WTC11 (cell line): ENCODE measurements at regions not wholly inside any gene's neighbourhood (a gene's known extent, or its start where the extent isn't known, plus 50 kb on each side); places are given as distances from the start of the nearest gene placed in this dataset.

Experiments used
- ATAC-seq: fragments of 200-7000 bp; cut with Tn5 transposase; 2 replicates; pipeline ENCODE4 v1.10.0; 2021; ENCODE audit warnings: mild to moderate bottlenecking, moderate library complexity
- CTCF ChIA-PET: fragments of 300-600 bp; sonication (Branson Sonifier 250); formaldehyde crosslinking; loops from one replicate; lab custom pipeline; 2021; ENCODE audit warnings: antibody characterized with exemption; lab: Charles Lee
- POLR2A ChIA-PET: fragments of 350-600 bp; sonication (Branson Sonifier 250); formaldehyde crosslinking; loops from one replicate; lab custom pipeline; 2021; ENCODE audit warnings: antibody characterized with exemption; lab: Charles Lee
- DNase-seq: peaks from one replicate; pipeline ENCODE4 v3.0.0; 2021; ENCODE audit warnings: low spot score
- H3K27ac Mint-ChIP-seq: 2 replicates; pipeline ENCODE4 v1.8.0; 2021; ENCODE audit warnings: mixed read lengths
- H3K27me3 Mint-ChIP-seq: 2 replicates; pipeline ENCODE4 v1.8.0; 2021; ENCODE audit warnings: low read depth, mild to moderate bottlenecking, moderate library complexity, mixed read lengths
- H3K36me3 Mint-ChIP-seq: 2 replicates; pipeline ENCODE4 v1.8.0; 2021; ENCODE audit warnings: mixed read lengths
- H3K4me1 Mint-ChIP-seq: 2 replicates; pipeline ENCODE4 v1.8.0; 2022; ENCODE audit warnings: mixed read lengths
- H3K4me3 Mint-ChIP-seq: 2 replicates; pipeline ENCODE4 v1.8.0; 2021; ENCODE audit warnings: mild to moderate bottlenecking, moderate library complexity, mixed read lengths
- H3K9me3 Mint-ChIP-seq: 2 replicates; pipeline ENCODE4 v1.8.0; 2021; ENCODE audit warnings: mixed read lengths
- CBFB ChIP-seq: sonication (generic); formaldehyde crosslinking; IDR thresholded peaks from 2 replicates; pipeline ENCODE4 v1.8.1; 2022; ENCODE audit warnings: mild to moderate bottlenecking, low read depth, missing genetic modification reagents
- ELF4 ChIP-seq: sonication (generic); formaldehyde crosslinking; IDR thresholded peaks from 2 replicates; pipeline ENCODE4 v1.8.1; 2022; ENCODE audit warnings: low read depth, mild to moderate bottlenecking, moderate library complexity, missing genetic modification reagents
- ESRRA ChIP-seq: sonication (generic); formaldehyde crosslinking; IDR thresholded peaks from 2 replicates; pipeline ENCODE4 v1.8.1; 2022; ENCODE audit warnings: mild to moderate bottlenecking, missing genetic modification reagents, borderline replicate concordance
- FOXJ3 ChIP-seq: sonication (generic); formaldehyde crosslinking; IDR thresholded peaks from 2 replicates; pipeline ENCODE4 v1.9.0; 2021; ENCODE audit warnings: missing genetic modification reagents, mild to moderate bottlenecking, borderline replicate concordance
- FOXK1 ChIP-seq: sonication (generic); formaldehyde crosslinking; IDR thresholded peaks from 2 replicates; pipeline ENCODE4 v1.8.0; 2022; ENCODE audit warnings: mild to moderate bottlenecking, moderate library complexity, missing genetic modification reagents
- GRHL2 ChIP-seq: fragments of 250-450 bp; sonication (Bioruptor Pico); IDR thresholded peaks from 2 replicates; pipeline ENCODE4 v1.8.0; 2022; ENCODE audit warnings: mild to moderate bottlenecking, moderate library complexity; ENCODE audit not compliant: insufficient replicate concordance, severe bottlenecking
- IRF2 ChIP-seq: sonication (generic); formaldehyde crosslinking; IDR thresholded peaks from 2 replicates; pipeline ENCODE4 v1.8.0; 2022; ENCODE audit warnings: low read depth, missing genetic modification reagents, borderline replicate concordance
- JAZF1 ChIP-seq: fragments of 250-450 bp; sonication (Bioruptor Pico); IDR thresholded peaks from 2 replicates; pipeline ENCODE4 v1.9.0; 2021; ENCODE audit warnings: moderate library complexity, mild to moderate bottlenecking, inconsistent platforms
- KAT7 ChIP-seq: sonication (generic); formaldehyde crosslinking; IDR thresholded peaks from 2 replicates; pipeline ENCODE4 v1.8.1; 2023; ENCODE audit warnings: missing genetic modification reagents, mild to moderate bottlenecking, borderline replicate concordance
- MXD4 ChIP-seq: fragments of 250-450 bp; sonication (Bioruptor Pico); IDR thresholded peaks from 2 replicates; pipeline ENCODE4 v1.8.0; 2021; ENCODE audit warnings: mild to moderate bottlenecking, moderate library complexity, borderline replicate concordance
- NR2C2 ChIP-seq: sonication (generic); formaldehyde crosslinking; IDR thresholded peaks from 2 replicates; pipeline ENCODE4 v1.8.0; 2022; ENCODE audit warnings: mild to moderate bottlenecking, missing genetic modification reagents
- RORB ChIP-seq: fragments of 250-450 bp; sonication (Bioruptor Pico); IDR thresholded peaks from 2 replicates; pipeline ENCODE4 v1.9.0; 2021; ENCODE audit warnings: mild to moderate bottlenecking
- SMAD3 ChIP-seq: sonication (generic); formaldehyde crosslinking; IDR thresholded peaks from 2 replicates; pipeline ENCODE4 v1.8.0; 2022; ENCODE audit warnings: missing genetic modification reagents, mild to moderate bottlenecking, borderline replicate concordance
- TEAD1 ChIP-seq: sonication (generic); formaldehyde crosslinking; IDR thresholded peaks from 2 replicates; pipeline ENCODE4 v1.8.0; 2022; ENCODE audit warnings: mild to moderate bottlenecking, missing genetic modification reagents
- TF ChIP-seq, protein P1 (sequence below): sonication (generic); formaldehyde crosslinking; IDR thresholded peaks from 2 replicates; pipeline ENCODE4 v1.8.1; 2023; ENCODE audit warnings: mild to moderate bottlenecking, missing genetic modification reagents, moderate library complexity
- TF ChIP-seq, protein P2 (sequence below): fragments of 200-600 bp; IDR thresholded peaks from 2 replicates; pipeline ENCODE4 v1.8.0; 2022; ENCODE audit warnings: antibody characterized with exemption
- TF ChIP-seq, protein P3 (sequence below): fragments of 250-450 bp; sonication (Bioruptor Pico); IDR thresholded peaks from 2 replicates; pipeline ENCODE4 v1.9.0; 2021; ENCODE audit warnings: mild to moderate bottlenecking, borderline replicate concordance
- TF ChIP-seq, protein P4 (sequence below): sonication (generic); formaldehyde crosslinking; IDR thresholded peaks from 2 replicates; pipeline ENCODE4 v1.8.1; 2023; ENCODE audit warnings: mild to moderate bottlenecking, missing genetic modification reagents, borderline replicate concordance

DNA sequence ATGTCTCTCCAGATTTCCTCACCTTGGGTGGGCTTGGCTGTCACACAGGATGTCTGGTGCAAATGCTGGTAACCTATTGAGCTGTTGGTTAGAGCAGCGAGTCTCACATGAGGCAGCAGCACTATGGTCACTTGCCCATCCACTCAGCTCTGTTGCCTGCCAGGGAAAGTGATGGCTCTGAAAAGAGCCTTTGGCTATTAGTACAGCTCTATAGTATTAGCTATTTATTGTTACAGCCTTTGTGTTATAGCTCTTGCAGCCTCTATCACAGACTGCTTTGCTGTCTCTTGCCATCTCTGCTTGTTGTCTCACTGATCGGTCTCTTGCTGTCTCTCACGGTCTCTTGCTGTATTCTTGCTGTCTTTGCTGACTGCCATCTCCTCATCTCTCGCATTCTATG is 114.3 kb downstream of the MFSD1 start (continued):
- TF ChIP-seq, protein P1, sequence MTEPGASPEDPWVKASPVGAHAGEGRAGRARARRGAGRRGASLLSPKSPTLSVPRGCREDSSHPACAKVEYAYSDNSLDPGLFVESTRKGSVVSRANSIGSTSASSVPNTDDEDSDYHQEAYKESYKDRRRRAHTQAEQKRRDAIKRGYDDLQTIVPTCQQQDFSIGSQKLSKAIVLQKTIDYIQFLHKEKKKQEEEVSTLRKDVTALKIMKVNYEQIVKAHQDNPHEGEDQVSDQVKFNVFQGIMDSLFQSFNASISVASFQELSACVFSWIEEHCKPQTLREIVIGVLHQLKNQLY: no peak
- no peak for TF ChIP-seq NR2C2 (CRISPR knock-in tag)
- TF ChIP-seq RORB (CRISPR knock-in tag): no peak
- TF ChIP-seq CBFB: no peak
- TF ChIP-seq, all 79 proteins: peak for 0

DNA sequence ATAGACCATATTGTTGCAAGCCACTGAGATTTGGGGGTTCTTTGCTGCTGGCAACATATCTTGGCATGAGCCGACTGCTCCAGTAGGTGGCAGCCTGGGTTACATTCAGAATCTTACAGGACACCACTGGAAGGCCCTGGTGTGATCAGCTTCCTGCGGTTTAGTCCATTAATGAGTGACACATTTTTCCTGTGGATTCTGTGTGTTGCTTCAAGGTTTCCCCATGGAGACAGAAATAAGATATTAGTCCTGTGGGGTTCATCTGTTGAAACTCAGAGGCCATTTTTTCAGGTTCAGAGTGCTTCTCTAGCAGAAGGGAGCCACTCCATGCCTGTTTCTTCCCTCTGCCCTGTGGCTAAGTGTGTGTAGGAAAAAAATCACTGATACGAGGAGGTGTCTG is 116.2 kb downstream of the MFSD1 start:
- POLR2A ChIA-PET: no interaction called here
- H3K4me3 Mint-ChIP-seq: no peak overlapping the region
- no peaks in the 10 kb centered on the region for H3K36me3 Mint-ChIP-seq
- H3K27me3 Mint-ChIP-seq: no peaks in the 10 kb centered on the region; the same call in 1 of the 2 replicates
- DNase-seq: peak; percentile 72
- H3K27ac Mint-ChIP-seq: no peak overlapping the region
- 0 out of 2 replicates have a peak, but pooled peaks cover 3% of the 10 kb centered on the region for H3K4me1 Mint-ChIP-seq
- CTCF ChIA-PET: interaction anchor here (0.8 to 1.9 kb wide), 4 partner anchors 55 to 212 kb away, joined by 3 to 4 read pairs (median 3); no protein-coding TSS in a partner anchor
- ATAC-seq: peak; percentile 99
- no peak for TF ChIP-seq KAT7 (CRISPR knock-in tag)
- TF ChIP-seq ESRRA (CRISPR knock-in tag): no peak
- TF ChIP-seq, protein P2, sequence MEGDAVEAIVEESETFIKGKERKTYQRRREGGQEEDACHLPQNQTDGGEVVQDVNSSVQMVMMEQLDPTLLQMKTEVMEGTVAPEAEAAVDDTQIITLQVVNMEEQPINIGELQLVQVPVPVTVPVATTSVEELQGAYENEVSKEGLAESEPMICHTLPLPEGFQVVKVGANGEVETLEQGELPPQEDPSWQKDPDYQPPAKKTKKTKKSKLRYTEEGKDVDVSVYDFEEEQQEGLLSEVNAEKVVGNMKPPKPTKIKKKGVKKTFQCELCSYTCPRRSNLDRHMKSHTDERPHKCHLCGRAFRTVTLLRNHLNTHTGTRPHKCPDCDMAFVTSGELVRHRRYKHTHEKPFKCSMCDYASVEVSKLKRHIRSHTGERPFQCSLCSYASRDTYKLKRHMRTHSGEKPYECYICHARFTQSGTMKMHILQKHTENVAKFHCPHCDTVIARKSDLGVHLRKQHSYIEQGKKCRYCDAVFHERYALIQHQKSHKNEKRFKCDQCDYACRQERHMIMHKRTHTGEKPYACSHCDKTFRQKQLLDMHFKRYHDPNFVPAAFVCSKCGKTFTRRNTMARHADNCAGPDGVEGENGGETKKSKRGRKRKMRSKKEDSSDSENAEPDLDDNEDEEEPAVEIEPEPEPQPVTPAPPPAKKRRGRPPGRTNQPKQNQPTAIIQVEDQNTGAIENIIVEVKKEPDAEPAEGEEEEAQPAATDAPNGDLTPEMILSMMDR: peak; percentile 56
- no peak for TF ChIP-seq GRHL2 (CRISPR knock-in tag)
- TF ChIP-seq FOXK1 (CRISPR knock-in tag): no peak
- TF ChIP-seq, all 79 proteins: peak for 1
- no peaks in the 10 kb centered on the region for H3K9me3 Mint-ChIP-seq

DNA sequence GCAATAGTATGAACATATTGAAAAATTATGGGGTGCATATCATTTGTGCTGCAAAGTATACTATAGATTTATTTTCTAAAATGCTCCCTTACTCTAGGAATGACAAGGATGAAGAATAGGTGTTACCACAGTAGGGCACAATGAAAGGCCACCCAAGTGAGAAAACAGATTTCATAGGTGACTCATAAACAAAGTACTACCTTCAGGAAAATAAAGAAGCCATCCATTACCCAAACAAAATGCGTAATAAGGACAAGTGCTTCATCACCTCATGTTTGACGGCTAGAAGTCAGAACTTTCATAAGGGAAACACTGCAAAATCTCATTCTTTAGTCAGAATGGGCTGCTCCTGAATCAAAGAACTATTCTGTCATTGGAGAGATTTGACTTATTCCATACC is 116.6 kb downstream of the MFSD1 start:
- TF ChIP-seq FOXJ3 (CRISPR knock-in tag) (no peak), IRF2 (CRISPR knock-in tag) (no peak), MXD4 (no peak), ELF4 (CRISPR knock-in tag) (no peak), SMAD3 (no peak), GRHL2 (CRISPR knock-in tag) (no peak), TEAD1 (CRISPR knock-in tag) (no peak), JAZF1 (CRISPR knock-in tag) (no peak)
- TF ChIP-seq, protein P3, sequence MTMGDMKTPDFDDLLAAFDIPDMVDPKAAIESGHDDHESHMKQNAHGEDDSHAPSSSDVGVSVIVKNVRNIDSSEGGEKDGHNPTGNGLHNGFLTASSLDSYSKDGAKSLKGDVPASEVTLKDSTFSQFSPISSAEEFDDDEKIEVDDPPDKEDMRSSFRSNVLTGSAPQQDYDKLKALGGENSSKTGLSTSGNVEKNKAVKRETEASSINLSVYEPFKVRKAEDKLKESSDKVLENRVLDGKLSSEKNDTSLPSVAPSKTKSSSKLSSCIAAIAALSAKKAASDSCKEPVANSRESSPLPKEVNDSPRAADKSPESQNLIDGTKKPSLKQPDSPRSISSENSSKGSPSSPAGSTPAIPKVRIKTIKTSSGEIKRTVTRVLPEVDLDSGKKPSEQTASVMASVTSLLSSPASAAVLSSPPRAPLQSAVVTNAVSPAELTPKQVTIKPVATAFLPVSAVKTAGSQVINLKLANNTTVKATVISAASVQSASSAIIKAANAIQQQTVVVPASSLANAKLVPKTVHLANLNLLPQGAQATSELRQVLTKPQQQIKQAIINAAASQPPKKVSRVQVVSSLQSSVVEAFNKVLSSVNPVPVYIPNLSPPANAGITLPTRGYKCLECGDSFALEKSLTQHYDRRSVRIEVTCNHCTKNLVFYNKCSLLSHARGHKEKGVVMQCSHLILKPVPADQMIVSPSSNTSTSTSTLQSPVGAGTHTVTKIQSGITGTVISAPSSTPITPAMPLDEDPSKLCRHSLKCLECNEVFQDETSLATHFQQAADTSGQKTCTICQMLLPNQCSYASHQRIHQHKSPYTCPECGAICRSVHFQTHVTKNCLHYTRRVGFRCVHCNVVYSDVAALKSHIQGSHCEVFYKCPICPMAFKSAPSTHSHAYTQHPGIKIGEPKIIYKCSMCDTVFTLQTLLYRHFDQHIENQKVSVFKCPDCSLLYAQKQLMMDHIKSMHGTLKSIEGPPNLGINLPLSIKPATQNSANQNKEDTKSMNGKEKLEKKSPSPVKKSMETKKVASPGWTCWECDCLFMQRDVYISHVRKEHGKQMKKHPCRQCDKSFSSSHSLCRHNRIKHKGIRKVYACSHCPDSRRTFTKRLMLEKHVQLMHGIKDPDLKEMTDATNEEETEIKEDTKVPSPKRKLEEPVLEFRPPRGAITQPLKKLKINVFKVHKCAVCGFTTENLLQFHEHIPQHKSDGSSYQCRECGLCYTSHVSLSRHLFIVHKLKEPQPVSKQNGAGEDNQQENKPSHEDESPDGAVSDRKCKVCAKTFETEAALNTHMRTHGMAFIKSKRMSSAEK: no peak
- TF ChIP-seq, protein P4, sequence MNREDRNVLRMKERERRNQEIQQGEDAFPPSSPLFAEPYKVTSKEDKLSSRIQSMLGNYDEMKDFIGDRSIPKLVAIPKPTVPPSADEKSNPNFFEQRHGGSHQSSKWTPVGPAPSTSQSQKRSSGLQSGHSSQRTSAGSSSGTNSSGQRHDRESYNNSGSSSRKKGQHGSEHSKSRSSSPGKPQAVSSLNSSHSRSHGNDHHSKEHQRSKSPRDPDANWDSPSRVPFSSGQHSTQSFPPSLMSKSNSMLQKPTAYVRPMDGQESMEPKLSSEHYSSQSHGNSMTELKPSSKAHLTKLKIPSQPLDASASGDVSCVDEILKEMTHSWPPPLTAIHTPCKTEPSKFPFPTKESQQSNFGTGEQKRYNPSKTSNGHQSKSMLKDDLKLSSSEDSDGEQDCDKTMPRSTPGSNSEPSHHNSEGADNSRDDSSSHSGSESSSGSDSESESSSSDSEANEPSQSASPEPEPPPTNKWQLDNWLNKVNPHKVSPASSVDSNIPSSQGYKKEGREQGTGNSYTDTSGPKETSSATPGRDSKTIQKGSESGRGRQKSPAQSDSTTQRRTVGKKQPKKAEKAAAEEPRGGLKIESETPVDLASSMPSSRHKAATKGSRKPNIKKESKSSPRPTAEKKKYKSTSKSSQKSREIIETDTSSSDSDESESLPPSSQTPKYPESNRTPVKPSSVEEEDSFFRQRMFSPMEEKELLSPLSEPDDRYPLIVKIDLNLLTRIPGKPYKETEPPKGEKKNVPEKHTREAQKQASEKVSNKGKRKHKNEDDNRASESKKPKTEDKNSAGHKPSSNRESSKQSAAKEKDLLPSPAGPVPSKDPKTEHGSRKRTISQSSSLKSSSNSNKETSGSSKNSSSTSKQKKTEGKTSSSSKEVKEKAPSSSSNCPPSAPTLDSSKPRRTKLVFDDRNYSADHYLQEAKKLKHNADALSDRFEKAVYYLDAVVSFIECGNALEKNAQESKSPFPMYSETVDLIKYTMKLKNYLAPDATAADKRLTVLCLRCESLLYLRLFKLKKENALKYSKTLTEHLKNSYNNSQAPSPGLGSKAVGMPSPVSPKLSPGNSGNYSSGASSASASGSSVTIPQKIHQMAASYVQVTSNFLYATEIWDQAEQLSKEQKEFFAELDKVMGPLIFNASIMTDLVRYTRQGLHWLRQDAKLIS: no peak
- POLR2A ChIA-PET: no interaction called here
- H3K36me3 Mint-ChIP-seq: no peaks in the 10 kb centered on the region
- H3K4me1 Mint-ChIP-seq: 0 out of 2 replicates have a peak, but pooled peaks cover 3% of the 10 kb centered on the region
- H3K27ac Mint-ChIP-seq: no peak overlapping the region
- DNase-seq (no peak), ATAC-seq (no peak)
- CTCF ChIA-PET: interaction anchor here (1.0 to 1.9 kb wide), 2 partner anchors 189 to 212 kb away, joined by 3 to 4 read pairs; no protein-coding TSS in a partner anchor
- H3K4me3 Mint-ChIP-seq: no peak overlapping the region
- H3K9me3 Mint-ChIP-seq: no peaks in the 10 kb centered on the region
- no peaks in the 10 kb centered on the region; the same call in 1 of the 2 replicates for H3K27me3 Mint-ChIP-seq
